GM13977 (cell line): ENCODE measurements at regions not wholly inside any gene's neighbourhood (a gene's known extent, or its start where the extent isn't known, plus 50 kb on each side); places are given as distances from the start of the nearest gene placed in this dataset.

Source experiments
- DNase-seq: peaks from one replicate; pipeline ENCODE4 v3.0.0; 2012; ENCODE audit warnings: low spot score
- CTCF ChIP-seq: IDR thresholded peaks from 2 replicates; pipeline ENCODE4 v1.5.1; 2012; ENCODE audit warnings: mild to moderate bottlenecking, control low read depth; ENCODE audit not compliant: insufficient read depth; ENCODE audit errors: extremely low read depth, missing control alignments
- in situ Hi-C: fragments of 300-500 bp; cut with MboI; formaldehyde crosslinking; loops from one replicate; pipeline ENCODE4 v1.12.0; 2022; ENCODE audit warnings: low sequenced_read_pairs, low pct_unique_long_range_greater_than_20kb, mixed read lengths, inconsistent platforms; ENCODE audit not compliant: unreplicated experiment

- in situ Hi-C loops = no loop called here
- no peak for TF ChIP-seq CTCF
- no peak for DNase-seq
Observed at GRCh38 chr18:59777636-59778035, 80.4 kb upstream of the CCBE1 start.

GRCh38 chr18:59769129-59769865, 72.1 kb upstream of the CCBE1 start:
- DNase-seq = no peak
- in situ Hi-C loops = no loop called here
- TF ChIP-seq CTCF = no peak

- TF ChIP-seq CTCF = no peak
- in situ Hi-C loops = no loop called here
- DNase-seq = no peak
Observed at GRCh38 chr18:59768409-59768808, 71.2 kb upstream of the CCBE1 start.

GRCh38 chr18:59767732-59768131, 70.5 kb upstream of the CCBE1 start:
- in situ Hi-C loops = no loop called here
- TF ChIP-seq CTCF = no peak
- no peak for DNase-seq

- DNase-seq = no peak
- in situ Hi-C loops = no loop called here
- no peak for TF ChIP-seq CTCF
Observed at GRCh38 chr18:59765343-59765742, 68.1 kb upstream of the CCBE1 start.

- in situ Hi-C loops = no loop called here
- no peak for DNase-seq
- TF ChIP-seq CTCF = no peak
Observed at GRCh38 chr18:59764281-59764680, 67.1 kb upstream of the CCBE1 start.
